ENCODE measurements at regions not wholly inside any gene's neighbourhood (a gene's known extent, or its start where the extent isn't known, plus 50 kb on each side); places are given as distances from the start of the nearest gene placed in this dataset.
"Not testable (repeated sequence)": the region's sequence is repeated elsewhere in the genome, so short reads cannot be mapped to it uniquely, and the experiment has no call there.

DNA sequence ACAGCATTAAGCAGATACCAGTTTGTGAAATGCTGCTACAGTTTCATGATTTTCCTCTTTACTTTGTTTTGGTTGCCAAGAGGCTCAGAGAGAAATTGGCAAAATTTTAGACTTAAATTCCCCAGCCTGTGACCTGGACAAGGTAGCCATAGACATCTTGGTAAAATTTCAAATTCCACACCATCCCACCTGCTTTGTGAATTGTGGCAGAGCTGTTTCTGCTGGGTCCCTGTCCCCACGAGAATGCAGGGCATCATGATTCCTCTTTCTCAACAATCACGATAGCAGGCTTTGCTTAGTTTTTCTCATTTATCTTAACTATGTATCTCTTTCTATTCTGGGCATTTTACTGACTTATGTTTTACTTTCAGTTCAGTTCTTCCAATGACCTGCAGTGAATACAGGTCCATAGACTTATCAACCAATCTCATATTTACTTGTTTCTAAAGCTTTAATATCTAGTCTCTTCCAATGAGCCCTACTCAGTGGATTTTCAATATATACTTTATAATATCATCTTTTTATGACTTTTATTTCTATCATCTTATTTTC is 351.6 kb downstream of the SOCS6 start:
- peak; percentile 41 for DNase-seq

DNA sequence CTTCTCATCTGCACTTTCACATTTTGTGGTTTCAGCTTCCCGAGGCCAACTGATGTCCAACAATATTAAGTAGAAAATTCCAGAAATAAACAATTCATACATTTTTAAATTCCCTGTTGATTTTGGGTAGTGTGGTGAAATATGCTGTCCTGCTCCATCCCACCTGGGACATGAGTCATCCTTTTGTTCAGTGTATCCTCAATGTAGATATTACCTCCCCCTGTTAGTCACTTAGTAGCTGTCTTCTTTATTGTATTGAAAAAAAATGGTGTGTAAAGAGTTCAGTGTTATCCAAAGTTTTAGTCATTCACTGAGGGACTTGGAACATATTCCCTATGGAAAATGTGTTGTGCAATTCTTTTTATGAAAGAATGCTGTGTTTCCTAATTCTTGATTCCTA is 348.1 kb downstream of the SOCS6 start:
- DNase-seq: no peak

DNA sequence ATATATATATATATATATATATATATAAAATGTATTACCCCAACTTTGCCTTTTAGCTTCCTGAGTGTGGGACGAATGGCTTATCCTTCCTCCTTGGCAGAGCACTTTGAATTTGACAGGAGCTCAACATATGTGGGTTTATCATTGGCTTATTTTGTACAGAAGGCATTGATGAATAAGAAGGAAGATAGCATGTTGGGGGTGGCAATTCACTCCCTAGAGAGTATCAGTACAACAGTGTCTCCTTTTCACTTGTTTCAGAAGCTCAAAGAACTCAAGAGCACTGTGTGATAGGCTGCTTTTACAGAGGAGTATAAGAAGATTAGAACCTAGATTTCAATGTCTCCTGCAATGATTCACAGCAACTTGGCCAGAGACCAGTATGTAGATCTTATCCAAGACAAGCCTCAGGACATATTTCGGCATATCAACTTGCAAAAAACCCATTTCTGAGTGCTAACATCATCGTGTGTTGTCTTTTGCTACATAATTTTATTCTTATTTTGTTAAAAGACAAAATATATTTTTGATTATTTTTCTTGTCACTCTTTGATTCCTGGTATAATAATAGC is 345.8 kb downstream of the SOCS6 start:
- DNase-seq: no peak

DNA sequence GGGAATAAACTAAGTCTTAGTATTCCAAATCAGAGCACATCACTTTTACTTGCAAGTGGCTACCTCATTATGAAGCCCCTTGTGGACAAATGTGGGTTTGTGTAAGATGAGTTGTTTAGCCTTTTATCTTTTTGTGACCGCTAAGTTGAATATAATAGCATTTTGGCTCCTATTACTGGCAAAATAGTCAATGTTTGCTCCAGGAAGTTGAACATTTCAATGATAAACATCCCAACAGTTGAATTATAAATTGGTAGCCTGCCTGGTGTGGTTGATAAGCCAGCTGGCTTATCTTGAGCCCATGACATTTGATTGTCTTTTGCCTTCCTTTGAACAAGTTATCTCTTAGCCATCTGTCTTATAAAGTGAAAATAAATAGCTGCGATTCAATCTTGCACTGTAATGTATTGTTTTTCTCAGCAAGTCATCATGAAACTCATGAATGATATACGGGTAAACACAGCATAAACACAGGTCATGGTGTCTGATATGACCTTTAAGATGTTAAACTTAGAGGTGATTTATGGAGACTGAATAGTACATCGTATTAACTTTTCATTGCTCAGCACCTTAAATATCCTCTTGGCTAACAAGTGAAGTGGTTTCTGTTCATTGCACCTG is 338.4 kb downstream of the SOCS6 start:
- DNase-seq: peak; percentile 53

DNA sequence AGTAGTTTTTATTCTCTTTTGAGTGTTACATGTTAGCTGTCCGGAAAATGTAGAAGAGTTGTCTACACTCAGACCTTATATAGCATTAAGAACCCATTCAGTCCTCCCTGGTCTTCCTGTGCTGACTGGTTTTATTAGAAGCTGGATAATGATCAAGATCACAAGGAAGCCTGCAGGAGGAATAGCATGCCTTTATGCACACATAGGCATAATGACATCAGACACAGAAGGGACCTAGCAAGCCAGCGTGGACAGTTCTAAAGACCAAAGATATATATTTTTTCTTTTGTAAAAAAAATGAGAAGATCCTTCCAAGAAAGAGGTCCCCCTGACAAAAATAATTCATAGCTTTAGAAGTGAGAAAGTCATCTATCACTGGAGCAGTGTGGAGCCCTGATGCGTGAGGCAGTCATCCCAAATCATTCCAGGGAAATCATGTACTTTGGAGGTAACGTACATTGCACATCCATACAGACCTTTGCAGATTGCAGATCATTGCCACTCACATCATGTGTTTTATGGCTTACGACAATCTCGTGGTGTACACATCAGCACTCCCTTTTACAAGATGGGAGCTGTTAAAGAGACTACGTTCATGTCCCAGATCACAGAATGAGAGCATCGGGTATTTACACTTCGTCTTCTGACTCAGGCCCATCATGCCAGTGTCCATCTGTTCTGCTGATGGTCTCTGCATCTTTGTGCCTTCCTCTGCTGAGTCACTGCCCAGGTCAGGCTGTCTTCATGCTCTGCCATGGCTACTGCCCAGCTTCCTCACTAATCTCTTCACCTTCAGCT is 334.0 kb downstream of the SOCS6 start:
- no peak for DNase-seq

DNA sequence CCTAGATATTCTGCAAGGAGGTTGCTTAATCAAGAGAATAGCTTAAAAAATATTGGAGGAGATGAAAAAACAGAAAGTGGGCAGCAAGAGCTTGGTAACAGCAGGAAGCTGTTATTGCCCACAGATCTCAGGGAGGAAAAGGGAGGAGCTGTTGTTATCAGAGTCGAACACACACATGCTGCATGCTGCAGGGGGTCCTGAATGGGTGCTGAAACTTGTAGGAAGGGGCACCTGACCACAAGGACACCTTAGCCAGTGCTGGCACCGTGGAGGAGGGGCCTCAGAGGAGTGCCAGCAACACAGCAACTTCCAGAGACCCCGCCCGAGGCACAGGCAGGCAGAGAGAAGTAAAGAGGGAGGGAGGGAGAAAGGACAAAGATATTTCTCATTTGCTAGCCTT is 332.9 kb downstream of the SOCS6 start:
- peak; percentile 93 for DNase-seq

DNA sequence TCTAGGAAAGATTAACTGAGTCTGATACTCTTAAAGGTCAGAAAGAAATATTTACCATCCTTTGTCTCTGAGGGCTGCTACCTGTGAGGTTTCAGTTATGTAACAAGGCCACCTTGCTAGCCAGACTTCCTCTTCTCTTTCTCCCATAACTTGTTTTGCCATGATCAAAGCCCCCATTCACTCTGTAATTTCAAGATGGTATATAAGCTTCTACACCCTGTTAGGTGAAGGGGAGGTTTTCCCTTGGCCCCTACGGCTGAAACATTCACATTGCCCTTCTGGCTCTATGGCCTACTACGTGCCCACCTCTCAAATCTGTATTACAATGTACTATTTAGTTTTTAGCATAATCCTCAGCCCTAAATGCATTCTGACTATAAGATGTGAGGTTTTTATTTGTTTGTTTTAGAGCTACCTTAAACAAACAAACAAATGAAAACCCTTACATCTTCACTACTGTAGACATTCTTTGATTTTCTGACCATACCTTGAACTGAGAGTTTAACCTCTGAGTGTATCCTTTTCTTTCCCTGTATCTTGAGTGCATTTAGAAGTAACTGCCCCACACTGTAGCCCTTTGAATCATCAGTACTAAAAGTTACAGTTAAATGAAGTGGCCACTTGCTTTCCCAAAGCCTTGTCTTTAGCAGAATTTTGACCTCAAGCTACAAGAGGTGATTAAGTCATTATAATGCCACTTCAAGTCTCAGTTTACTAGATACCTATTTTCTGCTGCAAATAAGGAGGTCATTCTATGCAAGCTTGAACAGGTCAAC is 332.2 kb downstream of the SOCS6 start:
- DNase-seq: peak; percentile 63

DNA sequence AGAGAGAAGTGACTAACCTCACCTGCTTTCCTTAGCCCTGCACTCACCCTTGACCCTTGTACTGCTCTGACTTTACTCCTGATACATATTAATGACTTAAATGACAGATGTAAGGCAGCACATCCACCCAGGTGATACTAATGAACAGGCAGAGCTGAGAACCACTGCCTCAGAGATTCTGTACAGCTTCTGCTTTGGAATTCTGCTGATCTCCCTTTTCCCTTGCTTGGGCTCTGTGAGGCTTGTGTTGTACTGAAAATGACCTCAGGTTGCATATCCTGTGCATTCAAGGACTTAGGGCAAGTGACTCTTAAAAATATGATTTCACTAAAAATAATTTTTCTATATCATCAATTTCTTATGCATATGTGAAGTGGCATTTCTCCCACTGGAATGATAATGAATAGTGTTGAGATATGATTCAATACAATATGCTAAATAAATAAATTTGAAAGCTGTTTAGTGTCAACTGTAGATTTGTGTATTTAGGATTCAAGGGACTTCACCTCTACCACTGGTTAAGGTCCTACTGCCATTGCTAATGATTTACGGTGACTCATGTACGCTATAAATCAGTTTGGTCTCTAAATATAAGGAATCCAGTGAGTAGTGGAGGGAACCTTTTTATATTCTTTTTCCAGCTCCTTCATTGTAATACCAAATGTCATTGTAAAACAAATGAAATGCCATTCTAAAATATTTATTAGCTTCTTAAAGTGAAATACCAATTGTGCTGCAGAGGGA is 328.3 kb downstream of the SOCS6 start:
- no peak for DNase-seq

DNA sequence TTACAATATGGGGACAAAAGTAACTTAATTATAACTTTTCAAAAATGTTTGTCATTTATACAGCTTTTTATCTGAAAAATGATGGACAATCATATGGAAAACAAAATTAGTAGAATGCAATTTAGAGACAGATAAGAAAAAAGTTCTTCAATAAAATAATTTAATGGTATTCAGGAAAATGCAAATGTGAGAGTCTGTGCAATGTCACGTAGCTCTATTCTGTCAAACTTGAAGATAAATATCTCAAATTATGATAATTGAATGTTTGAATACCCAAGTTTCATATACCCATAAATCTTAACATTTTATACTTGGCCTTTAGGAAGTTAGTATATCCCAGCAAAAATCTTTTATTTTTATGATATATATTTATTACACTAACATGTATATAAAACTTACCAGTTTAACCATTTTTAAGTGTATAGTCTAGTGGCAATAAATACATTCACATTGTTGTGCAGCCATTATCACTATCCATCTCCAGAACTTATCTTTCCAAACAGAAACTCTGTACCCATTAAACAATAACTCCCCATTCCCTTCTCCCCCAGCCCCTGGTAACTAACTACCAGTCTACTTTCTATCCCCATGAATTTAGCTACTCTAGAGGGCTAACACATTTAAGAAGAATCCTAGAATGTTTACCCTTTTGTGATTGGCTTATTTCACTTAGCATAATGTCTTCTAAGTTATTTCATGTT is 311.5 kb downstream of the SOCS6 start:
- no peak for DNase-seq

DNA sequence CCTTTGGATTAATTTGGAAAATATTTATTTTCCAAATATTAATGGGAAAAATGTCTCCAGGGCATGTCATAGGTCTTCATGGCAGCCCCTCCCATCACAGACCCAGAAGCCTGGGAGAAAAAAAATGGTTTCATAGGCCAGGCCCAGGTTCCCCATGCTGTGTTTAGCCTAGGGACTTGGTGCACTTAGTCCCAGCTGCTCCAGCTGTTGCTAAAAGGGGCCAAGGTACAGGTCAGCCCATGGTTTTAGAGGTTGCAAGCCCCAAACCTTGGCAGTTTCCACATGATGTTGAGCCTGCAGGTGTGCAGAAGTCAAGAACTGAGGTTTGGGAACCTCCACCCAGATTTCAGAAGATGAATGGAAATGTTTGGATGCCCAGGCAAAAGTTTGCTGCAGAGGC is 309.6 kb downstream of the SOCS6 start:
- no peak for DNase-seq

DNA sequence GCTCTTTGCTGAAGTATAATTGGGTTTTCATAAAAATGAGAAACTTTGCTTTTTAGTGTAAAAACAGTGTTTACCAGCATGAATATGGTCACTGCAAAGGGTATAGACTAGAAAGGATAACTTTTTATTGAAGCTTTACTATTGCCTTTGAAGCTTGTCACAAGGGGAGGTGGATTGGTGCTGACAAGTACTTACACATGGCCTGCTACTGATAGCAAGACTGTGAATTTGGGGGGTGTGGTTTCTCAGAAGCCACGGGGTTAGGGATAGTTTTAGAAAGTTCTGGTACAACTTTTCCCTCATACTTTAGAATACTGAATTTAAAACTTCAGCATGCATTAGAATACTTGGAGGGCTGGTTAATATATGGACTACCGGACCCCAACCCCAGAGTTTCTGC is 294.1 kb downstream of the SOCS6 start:
- peak; percentile 70 for DNase-seq

DNA sequence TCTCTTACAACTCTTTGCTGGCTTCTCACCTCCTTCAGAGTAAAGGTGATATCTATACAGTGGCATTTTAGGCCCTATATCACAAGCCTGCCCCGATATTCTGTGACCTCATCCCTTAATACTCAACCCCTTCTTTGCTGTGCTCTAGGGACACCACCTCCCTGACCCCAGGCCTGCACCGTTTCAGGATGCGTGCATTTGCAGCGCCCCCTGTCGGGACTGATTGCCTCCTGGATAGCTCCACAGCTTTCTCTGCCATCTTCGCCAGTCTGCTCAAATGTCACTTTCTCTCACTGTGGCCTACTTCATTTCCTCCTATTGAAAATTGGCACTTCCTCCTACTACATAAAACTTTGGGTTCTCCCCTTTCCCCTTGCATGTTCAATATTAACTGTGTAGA is 289.6 kb downstream of the SOCS6 start:
- peak; percentile 25 for DNase-seq

DNA sequence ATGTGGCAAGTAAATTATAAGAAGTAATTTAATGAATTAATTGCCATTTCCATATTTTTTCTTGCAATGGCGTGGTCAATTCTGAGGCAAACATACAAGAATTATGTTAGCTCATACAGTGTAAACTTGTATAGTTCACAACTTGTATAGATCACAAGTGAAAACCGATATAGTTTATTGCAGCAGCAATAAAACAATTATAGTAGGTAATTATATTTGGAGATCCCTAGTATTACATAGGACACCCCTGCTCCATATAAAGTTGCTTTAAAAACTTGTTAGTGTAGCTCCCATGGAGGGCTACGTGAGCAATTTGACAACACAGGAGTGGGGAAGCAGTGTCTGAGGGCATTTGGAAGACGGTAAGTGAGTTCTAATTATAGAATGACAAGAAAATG is 288.2 kb downstream of the SOCS6 start:
- no peak for DNase-seq

DNA sequence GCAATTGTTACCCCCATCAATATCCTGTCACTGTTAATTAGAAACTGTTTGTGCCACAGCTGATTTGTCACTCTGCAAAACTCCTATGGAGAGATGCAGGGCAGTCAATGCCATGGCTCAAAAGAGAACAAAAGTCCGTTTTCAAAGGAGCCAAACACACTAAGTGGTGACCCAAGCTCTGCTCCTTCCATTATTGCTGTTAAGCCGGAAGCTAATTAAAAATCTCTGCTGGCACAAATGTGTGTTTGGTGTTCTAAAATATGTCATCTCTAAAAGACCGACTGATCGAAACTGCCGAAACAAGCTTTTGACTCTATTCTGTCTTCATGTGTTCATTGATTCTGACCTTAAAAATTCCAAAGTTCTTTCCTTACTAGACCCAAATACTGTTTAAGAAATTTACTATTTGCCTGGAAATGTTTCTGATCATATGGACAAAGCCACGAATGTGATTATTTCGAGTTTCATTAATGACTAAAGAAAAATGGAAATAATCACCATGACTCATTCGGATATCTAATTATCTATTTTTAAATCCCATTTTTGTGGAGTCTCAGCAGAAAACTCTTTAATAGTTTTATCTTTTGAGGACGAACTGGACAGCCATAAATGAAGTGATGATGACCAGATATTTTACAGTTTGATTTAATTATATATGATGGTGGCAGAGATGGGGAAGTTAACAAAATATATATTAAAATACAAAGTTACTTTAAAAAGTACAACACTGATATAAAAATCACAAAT is 287.6 kb downstream of the SOCS6 start:
- no peak for DNase-seq

DNA sequence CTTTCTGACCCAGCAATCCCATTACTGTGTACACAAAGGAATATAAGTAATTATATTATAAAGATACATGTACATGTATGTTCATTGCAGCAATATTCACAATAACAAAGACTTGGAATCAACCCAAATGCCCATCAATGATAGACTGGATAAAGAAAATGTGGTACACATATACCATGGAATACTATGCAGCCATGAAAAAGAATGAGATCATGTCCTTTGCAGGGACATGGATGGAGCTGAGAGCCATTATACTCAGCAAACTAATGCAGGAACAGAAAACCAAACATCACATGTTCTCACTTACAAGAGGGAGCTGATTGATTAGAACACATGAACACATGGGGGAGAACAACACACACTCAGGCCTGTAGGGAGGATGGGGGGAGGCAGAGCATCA is 286.1 kb downstream of the SOCS6 start:
- not testable (repeated sequence) for DNase-seq

DNA sequence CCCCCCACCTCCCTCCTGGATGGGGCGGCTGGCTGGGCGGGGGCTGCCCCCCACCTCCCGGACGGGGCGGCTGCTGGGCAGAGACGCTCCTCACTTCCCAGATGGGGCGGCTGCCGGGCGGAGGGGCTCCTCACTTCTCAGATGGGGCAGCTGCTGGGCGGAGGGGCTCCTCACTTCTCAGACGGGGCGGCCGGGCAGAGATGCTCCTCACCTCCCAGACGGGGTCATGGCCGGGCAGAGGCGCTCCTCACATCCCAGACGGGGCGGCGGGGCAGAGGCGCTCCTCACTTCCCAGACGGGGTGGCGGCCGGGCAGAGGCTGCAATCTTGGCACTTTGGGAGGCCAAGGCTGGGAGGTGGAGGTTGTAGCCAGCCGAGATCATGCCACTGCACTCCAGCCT is 280.8 kb downstream of the SOCS6 start:
- DNase-seq: not testable (repeated sequence)

DNA sequence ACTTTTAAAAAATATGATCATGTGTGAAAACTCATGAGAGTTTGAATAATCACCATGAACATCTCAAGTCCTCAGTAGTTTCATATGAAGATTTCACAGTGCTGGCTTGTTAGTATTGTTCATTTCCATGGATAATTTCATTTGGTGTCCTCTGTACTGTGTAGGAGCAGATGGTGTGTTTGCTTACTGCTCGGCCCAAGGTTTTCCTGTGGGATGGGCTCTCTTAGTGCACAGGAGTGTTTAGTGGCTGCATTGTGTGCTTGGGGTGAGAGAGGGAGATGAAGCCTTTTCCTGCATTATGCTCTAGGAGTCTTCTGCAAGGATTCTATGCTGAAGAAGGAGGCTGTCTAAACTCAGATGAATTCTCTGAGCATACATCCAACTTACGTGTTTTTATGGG is 270.6 kb downstream of the SOCS6 start:
- no peak for DNase-seq

DNA sequence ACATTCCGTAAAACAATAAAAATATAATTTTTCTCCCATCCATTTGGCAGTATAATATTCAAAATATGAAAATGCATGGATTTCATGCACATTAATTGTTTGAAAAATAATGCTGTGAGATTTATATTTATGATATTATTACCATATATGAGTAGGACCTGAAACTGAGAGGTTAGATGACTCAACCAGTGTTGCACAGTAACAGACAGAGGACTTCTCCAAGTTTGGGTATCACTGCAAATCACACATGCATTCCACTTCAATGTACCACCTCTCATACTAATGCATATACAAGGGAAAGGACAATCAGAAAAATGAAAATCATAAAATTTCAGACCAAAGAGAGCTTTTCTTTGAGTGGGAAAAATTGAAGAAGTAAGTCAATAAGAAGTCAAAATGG is 269.5 kb downstream of the SOCS6 start:
- DNase-seq: no peak

DNA sequence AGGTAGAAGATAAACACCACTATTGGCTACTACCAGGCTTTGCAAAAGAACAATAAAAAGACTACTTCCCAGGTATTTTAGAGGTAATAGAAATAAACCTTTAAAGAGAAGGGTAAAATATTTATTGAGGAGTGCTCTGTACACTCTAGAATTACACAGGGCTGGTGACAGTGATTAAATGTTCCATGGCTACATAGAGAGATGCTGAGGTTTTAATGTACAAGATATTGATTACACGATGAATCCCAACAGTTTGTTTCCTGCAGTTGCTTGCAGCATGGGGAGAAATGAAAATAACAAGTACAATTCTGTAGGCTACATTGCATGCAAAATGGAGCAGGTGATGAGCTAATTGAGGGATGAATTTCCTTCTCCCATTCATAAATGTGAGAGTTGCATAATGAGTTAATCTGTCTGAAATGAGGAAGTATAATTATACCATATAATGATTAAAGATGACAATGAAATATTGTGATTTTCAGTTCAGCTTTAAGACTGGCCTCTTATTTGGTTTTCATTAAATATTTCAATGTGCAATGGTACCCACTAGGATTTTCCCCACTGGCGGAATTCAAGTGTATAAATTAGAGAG is 266.1 kb downstream of the SOCS6 start:
- peak; percentile 4 for DNase-seq

DNA sequence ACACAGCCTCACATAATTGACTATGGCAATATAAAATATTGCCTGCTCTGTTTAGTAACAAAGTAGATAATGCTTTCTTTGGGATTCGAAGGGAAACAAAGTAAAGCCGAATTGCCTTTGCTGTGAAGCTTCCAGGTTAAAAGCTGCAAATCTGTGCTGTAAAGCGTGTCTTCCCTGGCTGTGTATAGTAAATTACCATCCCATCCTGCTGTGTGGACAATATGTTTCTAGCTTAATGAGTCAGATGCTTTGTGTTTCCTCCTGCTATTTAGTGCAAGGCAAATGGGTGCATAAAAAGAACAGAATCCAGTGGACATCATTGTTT is 265.1 kb downstream of the SOCS6 start:
- no peak for DNase-seq

All from OCI-M1 (cell line).